NCI-H1436 (cell line): ENCODE measurements at regions not wholly inside any gene's neighbourhood (a gene's known extent, or its start where the extent isn't known, plus 50 kb on each side); places are given as distances from the start of the nearest gene placed in this dataset.

ENCODE experiments used
- DNase-seq: peaks from one replicate; lab custom pipeline; 2025; lab: John Stamatoyannopoulos, UW

DNA sequence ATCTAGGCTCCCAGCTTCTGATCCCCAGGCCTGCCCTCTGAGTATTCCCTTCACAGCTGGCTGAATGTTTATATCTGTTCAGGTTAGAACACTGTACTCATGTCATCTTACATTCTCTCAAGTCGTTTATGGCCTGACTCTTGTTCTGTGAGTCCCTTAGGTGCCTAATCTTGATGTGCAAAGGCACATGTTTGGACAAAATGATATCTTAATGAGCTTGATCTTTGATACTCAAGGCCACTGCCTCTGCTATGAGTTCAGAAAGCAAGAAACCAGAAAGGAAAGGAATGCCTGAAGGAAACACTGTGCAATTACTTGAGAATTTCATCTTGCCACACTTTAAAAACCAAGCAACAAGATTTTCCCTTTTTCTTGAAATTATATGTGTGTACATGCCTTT, 391.8 kb upstream of the ZNF608 start:
- no peak for DNase-seq

DNA sequence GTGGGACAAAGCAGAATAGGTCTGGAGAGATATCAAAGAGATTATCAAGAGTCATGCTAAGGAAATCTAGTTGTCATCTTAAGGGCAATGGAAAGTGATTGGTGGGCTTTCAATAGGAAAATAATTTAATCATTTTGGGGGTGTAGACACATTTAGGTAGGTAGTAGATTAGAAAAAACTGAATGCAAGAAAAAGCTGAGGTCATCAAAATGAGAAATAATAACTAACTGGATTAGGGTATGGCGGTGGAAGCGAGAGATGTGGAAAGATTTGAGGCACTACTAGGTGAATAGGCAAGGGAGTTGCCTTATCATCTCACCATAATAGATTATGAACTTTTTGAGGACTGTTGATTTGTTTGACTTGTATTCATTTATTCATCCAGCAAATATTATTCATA, 393.2 kb upstream of the ZNF608 start:
- DNase-seq, result no peak

DNA sequence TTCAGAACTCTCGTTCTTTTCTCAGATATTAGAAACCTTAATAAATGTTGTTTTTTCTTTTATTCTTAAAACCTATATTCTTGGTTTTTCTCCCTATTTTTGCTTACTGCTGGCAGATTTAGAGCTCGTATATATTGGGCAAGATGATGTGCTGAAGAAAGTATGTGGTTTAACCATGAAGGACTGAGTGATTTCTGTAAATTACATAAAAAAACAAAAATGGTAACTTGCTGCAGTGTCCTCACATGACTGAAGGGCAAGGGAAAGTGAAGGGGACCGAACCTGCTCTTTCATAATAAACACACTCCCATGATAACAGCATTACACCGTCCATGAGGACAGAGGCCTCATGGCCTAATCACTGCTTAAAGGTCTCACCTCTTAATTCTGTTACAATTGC, 393.8 kb upstream of the ZNF608 start:
- no peak for DNase-seq

DNA sequence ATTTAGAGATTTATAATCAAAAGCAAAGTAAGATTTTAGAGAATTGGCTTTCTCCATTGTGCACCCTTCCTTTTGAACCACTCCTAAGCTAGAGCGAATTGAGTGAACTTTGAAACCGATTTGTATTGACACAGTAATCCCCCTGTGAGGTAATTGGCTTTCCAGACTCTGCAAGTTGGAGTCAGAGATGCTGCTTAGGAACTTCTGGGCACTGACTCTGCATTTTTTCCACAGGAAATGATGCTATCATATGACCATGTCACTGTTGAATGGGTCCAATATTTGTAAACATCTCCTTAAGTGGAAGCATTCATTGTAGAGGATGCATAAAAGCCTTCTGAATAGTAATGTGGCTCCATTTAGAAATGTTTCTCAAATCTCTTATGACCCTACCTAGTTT, 394.4 kb upstream of the ZNF608 start:
- peak; percentile 41 for DNase-seq

DNA sequence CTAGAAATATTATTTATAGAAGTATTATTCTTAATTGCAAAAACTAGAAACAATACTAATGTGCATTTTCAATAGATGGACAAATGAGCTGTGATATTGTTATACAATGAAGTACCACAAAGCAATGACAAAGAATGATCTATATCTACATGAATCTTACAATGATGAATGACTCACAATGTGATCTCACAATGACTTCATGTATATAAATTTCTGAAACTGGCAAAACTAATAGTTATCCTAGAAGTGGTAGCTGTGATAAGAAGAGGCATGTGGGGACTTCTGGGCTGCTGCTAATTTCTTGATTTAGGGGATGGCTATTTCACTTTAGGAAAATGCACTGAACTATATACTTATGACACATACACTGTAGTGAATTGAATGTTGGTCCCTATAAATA, 396.0 kb upstream of the ZNF608 start:
- DNase-seq, result no peak

DNA sequence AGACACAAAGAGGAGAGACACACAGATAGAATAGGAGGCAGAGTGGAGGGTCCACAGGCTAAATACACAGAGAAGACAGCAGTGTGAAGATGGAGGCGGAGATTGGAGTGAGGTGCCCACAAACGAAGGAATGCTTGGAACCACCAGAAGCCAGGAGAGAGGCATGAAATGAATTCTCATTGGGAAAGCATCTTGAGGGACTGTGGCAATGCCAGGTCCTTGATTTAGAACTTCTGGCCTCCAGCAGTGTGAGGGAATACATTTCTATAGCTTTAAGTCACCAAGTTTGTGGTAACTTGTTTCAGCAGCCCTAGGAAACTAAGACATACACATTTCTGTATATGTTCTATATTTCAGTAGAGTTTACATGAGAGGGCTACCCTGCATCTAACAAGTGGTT, 396.6 kb upstream of the ZNF608 start:
- DNase-seq, result no peak

DNA sequence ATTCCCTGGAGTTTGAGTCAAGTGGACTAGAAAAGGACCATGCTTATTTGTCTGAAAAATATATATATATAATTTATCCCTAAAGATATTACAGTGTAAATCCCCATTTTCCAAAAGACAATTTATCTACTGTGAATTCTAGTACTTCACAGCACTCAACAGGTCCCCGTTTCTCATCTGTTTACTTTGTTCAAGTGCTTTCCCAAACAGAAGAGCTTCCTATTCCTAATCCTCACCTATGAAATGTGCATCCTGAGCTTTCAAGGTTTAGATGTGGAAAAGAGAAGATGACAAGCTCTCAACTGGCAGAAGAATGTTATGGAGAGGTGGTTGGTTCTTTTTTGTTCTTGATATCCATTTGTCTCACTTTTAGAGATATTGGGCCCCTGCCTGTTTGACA, 401.6 kb upstream of the ZNF608 start:
- DNase-seq, result no peak

DNA sequence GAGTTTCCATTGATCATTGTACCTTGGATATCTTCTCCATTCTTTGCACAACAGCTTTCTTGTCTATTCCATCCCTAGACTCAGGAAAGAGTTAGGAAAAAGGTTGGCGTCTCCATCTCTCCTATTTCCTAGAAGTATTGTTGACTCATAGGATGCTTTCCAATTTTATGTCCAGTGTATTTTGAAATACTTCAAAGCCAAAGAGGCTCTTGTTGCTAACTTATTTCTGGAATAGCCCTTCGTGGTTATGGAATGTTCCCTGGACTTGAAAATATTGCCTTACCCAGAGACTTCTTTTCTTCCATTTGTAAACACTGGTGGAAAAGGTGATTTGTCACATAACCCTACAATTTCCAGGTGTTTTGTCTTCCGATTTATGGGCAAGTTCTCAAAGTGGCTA, 402.3 kb upstream of the ZNF608 start:
- no peak for DNase-seq

DNA sequence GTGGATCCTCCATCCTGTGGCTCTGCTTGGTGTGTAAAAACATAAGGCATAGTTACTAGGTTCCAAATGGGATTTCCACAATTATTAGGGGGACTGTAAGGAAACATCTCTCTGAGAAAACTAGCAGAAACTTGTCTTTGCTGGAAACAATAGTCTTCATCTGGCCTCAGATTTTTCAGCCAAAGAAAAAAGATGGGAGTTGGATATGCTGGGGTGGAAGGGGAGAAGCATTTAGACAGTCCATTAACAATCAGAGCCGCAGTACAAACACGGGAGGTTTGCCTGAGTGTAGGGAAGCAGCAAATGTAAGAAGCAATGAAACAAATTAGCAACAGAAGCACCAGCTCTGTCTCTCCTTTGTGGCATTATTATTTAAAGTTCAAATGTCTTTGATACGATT, 402.7 kb upstream of the ZNF608 start:
- no peak for DNase-seq

DNA sequence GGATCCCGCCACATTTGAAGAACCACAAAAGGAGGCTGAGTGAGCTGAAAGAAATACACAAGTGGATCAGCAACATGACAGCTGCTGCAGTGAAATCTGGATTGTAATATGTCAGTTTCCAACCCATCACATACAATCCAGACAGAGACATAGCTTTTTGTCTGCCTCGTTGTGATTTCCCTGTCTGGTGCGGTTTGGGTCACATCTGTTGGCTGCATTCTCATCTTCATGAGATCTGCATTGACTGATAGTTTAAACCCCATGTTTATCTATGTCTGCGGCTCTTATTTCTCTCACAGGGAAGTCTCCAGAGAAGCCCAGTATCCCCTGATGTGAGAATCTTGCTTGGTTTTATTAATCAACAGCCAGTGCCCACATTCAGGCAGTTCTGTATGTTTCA, 403.1 kb upstream of the ZNF608 start:
- no peak for DNase-seq

DNA sequence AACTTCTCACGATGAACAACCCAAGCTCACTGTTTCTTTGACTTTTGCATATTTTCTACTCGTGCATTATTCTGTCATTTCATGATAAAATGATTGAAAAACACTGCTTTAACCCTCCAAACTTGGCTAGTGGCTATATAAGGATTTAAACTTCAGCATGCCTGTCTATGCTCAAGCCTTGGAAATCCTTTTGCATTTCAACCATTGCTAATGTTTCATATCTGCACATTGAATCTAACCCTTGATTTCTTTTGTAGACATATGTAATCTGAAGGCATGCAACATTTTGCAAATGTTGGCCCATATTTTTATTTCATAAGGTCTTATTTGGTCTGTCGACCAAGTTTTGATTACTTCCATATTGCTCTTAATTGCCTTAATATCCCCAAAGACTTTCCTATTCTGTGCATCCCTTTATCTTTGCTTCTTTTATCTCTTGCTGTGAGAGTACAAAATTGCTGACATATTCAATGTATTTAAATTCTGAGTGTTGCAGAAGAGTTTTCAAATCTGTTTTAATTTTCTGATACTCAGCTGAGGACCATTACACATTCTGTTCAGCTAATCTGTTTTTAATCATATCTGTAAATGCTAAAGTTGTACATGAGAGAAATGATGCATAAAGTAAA, 403.7 kb upstream of the ZNF608 start:
- DNase-seq, result no peak

DNA sequence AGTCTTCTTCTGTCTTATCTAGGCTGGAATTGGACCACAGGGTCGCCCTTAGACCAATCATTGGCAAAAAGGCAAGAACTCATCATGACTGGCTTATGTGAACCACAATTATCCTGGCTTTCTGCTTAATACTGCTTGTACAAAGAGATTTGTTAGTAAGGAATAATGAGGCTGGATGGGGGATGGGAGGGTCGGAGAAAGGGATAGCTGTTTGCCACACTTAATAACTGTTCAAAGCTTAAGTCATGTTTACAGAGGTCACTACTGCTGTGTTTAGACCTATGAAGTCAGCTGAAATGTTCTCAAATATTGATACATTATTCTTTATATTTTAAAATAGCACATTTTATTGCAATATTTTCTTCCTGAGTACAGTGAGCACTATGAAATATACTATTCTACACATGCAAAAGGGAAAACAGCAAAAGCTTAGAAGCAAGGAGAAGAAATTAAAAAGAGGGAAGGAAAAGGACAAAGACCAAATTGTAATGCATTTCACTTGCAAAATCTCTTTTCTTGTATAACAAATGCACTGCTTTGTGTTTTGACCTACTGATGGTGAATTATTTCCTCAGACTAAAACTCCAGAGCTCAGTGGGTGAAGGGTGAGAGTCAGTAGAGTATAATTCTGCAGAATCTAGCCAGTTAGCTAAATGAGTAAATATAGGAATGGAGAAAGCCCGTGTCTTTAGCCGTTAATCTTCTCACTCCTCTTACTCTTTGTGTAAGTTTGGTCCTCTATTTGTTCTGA, 404.9 kb upstream of the ZNF608 start:
- DNase-seq, result no peak

DNA sequence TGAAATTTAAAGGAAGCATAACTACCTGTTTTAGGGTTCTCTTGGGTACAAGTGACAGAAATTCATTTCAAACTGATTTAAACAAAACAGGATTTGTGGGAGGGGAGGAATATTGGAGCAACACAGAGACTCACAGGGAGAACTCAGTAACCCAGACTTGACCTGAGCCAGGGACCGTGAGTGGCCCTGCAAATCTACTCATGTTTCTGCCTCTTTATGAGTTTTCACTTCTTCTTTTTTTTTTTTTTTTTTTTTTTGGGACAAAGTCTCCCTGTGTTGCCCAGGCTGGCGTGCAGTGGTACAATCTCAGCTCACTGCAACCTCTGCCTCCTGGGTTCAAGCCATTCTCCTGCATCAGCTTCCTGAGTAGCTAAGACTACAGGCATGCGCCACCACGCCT, 405.6 kb upstream of the ZNF608 start:
- DNase-seq, result no peak

DNA sequence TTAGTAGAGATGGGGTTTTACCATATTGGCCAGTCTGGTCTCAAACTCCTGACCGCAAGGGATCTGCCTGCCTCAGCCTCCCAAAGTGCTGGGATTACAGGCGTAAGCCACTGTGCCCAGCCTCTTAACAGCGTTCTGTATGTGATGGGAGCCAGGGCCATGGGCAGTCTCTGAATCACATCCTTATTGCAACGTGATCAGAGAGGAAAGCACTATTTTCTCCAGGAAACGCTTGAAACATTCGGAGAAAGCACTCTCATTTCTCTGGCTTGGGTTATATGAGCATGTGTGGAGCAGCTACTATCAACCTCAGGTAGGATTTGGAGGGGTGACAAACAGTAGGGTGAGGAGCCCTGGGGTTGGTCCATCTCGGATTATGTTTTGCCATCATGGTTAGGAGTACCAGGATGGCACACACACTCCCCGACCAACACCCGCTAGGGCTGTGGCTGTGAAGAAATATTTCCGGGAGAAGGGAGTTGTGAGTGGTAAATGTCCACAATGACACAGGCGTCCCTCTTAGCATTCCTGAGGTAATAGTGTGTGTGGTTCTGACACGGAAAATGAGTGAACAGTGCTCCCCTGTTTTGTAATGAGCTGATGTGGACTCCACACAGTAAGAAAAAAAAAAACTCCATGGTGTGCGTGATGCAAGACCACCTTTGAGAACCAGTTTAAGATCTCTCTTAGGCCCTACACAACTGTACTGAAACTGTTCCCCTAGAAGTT, 406.2 kb upstream of the ZNF608 start:
- no peak for DNase-seq

DNA sequence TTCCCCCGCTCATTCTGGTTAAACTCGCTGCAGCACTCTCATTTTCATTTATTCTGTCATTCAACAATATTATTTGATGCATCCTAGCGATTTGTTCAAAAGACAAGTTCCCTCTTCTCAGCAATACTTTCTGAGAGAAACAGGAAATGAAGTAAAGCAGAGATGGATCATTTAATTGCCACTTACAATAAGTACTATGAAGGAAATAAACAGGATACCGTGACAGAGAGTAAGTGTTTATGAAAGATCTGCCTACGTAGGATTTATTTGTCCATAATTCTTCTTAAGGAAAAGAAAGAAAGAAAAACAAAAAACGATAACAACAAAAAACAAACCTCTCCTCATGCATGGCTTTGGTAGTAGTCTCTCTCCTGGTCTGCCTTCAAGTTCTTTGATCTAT, 406.8 kb upstream of the ZNF608 start:
- DNase-seq, result no peak

DNA sequence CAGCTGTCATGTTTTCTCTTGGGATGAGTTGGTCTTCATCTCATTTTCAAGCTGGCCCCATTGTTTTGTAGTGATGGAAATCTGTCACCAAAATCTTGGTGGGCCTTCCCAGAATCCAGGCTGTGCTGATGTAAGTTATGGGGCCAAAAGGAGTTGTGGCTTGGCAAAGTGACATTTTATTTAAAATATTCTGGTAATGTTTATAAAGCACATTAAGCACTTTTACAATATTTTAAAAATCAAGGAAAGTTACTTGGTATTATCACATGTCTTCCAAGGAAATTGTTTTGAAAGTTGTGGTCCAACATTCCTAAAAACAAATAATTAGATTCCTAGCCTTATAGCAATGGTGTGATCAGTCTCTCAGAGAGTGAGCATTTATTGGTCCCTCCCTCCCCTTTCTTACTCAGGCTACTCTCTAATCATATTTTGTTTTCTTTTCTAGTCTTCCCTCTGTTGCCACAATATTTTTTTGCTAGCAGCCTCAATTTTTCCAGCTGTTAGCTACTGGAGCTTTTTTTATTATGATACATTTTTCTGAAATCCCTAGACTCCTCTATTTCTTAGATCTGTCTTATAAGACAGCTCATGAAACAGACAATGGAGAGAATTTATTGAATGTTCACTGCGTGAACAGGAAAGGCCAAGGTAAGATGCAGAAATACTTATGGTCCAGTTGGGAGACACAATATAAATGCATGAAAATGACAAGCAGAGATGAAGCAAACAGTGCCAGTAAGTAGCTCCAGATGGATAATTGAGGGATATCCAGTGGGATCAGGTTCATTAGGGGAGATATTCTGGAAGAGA, 408.1 kb upstream of the ZNF608 start:
- no peak for DNase-seq

DNA sequence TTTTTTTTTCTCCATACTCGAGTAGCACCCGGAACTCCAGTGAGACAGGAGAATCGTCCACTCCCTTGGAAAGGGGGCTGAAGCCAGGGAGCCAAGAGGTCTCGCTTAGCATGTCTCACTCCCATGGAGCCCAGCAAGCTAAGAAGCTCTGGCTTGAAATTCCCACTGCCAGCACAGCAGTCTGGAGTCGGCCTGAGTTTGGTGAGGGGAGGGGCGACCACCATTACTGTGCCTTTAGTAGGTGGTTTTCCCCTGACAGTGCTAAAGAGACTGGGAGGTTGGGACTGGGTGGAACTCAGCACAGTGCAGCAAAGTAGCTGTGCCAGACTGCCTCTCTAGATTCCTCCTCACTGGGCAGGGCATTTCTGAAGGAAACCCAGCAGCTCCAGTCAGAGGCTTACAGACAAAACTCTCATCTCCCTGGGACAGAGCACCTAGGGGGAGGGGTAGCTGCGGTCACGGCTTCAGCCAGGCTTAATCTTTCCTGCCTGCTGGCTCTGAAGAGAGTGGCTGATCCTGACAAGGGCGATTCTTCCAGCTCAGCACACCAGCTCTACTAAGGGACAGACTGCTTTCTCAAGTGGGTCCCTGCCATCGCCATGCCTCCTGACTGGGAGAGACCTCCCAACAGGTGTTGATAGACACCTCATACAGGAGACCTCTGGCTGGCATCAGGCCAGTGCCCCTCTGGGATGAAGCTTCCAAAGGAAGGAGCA, 414.5 kb upstream of the ZNF608 start:
- no peak for DNase-seq

DNA sequence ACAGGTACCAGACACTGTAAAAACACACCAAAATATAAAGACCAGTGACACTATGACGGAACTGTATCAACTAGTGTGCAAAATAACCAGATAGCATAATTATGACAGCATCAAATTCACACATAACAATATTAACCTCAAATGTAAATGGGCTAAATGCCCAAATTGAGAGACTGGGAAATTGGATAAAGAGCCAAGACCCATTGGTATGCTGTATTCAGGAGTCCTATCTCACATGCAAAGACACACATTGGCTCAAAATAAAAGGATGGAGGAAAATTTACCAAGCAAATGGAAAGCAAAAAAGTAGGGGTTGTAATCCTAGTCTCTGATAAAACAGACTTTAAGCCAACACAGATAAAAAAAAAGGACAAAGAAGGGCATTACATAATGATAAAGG, 416.3 kb upstream of the ZNF608 start:
- DNase-seq, result no peak

DNA sequence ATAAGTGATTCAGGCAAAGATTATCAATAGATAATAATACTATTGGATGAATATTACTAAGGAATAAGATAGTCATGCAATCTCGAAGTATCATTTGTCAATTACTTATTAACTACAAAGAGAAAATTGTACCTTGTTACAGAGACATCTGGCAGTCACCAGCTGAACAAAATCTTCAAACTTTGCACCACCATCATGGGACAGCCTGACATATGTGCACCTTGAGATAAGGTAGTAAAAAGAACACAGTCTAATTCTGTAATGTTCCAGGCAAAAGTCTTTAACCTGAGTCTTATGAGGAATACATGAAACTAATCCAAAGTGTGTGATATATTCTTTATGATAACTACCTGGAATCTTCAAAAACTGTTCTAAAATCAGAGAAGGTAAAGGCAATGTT, 423.0 kb upstream of the ZNF608 start:
- DNase-seq, result no peak

DNA sequence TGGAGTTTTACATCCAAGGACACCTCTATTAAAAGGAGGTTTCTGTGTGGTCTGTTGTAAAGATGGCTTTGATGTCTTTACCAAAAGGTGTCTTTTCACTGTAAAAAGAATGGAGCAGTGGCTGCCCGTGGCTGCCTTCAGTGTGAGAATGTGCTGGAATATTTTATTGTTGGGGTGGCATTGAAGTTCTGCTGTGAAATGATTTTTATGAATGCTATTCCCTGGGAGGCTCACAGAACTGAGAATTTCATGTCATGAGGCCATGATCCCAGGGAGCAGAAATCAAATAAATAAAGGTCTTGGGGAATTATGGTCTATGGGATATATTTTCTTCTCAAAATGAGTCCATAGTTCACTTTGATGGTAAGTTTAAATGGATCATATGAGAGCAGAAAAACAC, 425.2 kb upstream of the ZNF608 start:
- DNase-seq, result no peak

DNA sequence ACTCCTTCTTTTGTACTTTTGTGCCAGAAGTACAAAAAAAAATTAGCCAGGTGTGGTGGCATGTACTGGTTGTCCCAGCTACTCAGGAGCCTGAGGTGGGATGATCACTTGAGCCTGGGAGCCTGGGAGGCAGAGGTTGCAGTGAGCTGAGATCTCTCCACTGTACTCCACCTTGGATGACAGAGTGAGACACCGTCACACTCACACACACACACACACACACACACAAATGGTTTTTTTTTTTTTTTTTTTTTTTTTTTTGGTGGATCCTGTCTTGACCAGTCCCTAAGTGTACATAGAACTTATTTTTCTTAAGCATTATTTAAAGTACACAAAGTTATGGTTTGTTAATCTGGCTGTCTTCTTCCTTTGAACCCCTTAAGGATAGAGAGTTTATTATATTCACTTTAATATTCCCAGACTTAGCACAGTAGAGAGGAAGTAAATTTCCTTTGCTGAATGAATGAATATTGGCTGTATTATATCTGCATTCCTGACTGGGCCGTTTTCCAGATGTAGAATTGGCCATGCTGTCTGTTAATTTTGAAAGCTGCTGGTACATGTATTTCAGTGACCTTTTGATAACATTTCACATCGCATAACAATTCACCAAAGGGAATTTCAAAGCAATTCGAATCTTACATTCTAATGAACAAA, 429.0 kb upstream of the ZNF608 start:
- DNase-seq, result no peak
